ENCODE measurements at regions not wholly inside any gene's neighbourhood (a gene's known extent, or its start where the extent isn't known, plus 50 kb on each side); places are given as distances from the start of the nearest gene placed in this dataset.

- Histone ChIP-seq H4K20me1 (ENCODE audit: low read depth) (no peaks in the 10 kb centered on the region), H3K36me3 (no peaks in the 10 kb centered on the region), H3F3A (ENCODE audit: low read depth) (no peaks in the 10 kb centered on the region), H3K9ac (no peak overlapping the region), H3K9me3 (ENCODE audit: low read depth) (no peaks in the 10 kb centered on the region), H3K79me2 (ENCODE audit: low read depth) (no peaks in the 10 kb centered on the region), H3K4me2 (no peak overlapping the region), H3K27me3 (no peaks in the 10 kb centered on the region), H2AFZ (replicated peaks) (no peak overlapping the region), H3K4me1 (no peaks in the 10 kb centered on the region), H3K4me3 (no peak overlapping the region), H3K27ac (no peak overlapping the region)
- DNase-seq (ENCODE audit: low spot score): no peak
- Mint-ChIP-seq H3K4me1 (no peaks in the 10 kb centered on the region), H3K27ac (no peak overlapping the region), H3K27me3 (ENCODE audit: insufficient read depth, low read depth) (no peaks in the 10 kb centered on the region), H3K9me3 (no peaks in the 10 kb centered on the region), H3K36me3 (no peaks in the 10 kb centered on the region), H3K4me3 (no peak overlapping the region)
- TF ChIP-seq EZH2 (IDR thresholded peaks at IDR 0.05) (no peak), CTCF (IDR thresholded peaks at IDR 0.05) (no peak), EZH2phosphoT487 (IDR thresholded peaks at IDR 0.05) (no peak)
These were observed 176.7 kb downstream of the DACT1 start for GRCh38 chr14:58814466-58814865.

- Mint-ChIP-seq H3K9me3 (no peaks in the 10 kb centered on the region), H3K27ac (no peak overlapping the region), H3K4me3 (no peak overlapping the region), H3K4me1 (no peaks in the 10 kb centered on the region), H3K27me3 (ENCODE audit: insufficient read depth, low read depth) (no peaks in the 10 kb centered on the region), H3K36me3 (no peaks in the 10 kb centered on the region)
- Histone ChIP-seq H3K9ac (no peak overlapping the region), H3K9me3 (ENCODE audit: low read depth) (no peaks in the 10 kb centered on the region), H3K4me2 (no peak overlapping the region), H3K4me1 (no peaks in the 10 kb centered on the region), H3K27me3 (no peaks in the 10 kb centered on the region), H4K20me1 (ENCODE audit: low read depth) (no peaks in the 10 kb centered on the region), H3K27ac (no peak overlapping the region), H3K4me3 (no peak overlapping the region), H3F3A (ENCODE audit: low read depth) (no peaks in the 10 kb centered on the region), H3K79me2 (ENCODE audit: low read depth) (no peaks in the 10 kb centered on the region), H2AFZ (replicated peaks) (peak overlapping the region; percentile 28), H3K36me3 (no peaks in the 10 kb centered on the region)
- no peak for DNase-seq (ENCODE audit: low spot score)
- TF ChIP-seq CTCF (IDR thresholded peaks at IDR 0.05): no peak
- TF ChIP-seq EZH2 (IDR thresholded peaks at IDR 0.05): no peak
- no peak for TF ChIP-seq EZH2phosphoT487 (IDR thresholded peaks at IDR 0.05)
These were observed 177.5 kb downstream of the DACT1 start for GRCh38 chr14:58815161-58815701.

GRCh38 chr14:58815794-58816193 is 178.0 kb downstream of the DACT1 start:
- H3K36me3 Mint-ChIP-seq: no peaks in the 10 kb centered on the region
- Histone ChIP-seq H3K4me3 (no peak overlapping the region), H4K20me1 (ENCODE audit: low read depth) (no peaks in the 10 kb centered on the region), H3K9ac (no peak overlapping the region), H3F3A (ENCODE audit: low read depth) (no peaks in the 10 kb centered on the region), H3K4me2 (no peak overlapping the region), H2AFZ (replicated peaks) (peak overlapping the region; percentile 68), H3K27ac (no peak overlapping the region), H3K27me3 (no peaks in the 10 kb centered on the region), H3K36me3 (no peaks in the 10 kb centered on the region), H3K79me2 (ENCODE audit: low read depth) (no peaks in the 10 kb centered on the region), H3K4me1 (no peaks in the 10 kb centered on the region), H3K9me3 (ENCODE audit: low read depth) (no peaks in the 10 kb centered on the region)
- H3K27me3 Mint-ChIP-seq (ENCODE audit: insufficient read depth, low read depth): no peaks in the 10 kb centered on the region
- no peaks in the 10 kb centered on the region for H3K4me1 Mint-ChIP-seq
- no peaks in the 10 kb centered on the region for H3K9me3 Mint-ChIP-seq
- no peak overlapping the region for H3K27ac Mint-ChIP-seq
- no peak overlapping the region for H3K4me3 Mint-ChIP-seq
- no peak for TF ChIP-seq EZH2 (IDR thresholded peaks at IDR 0.05)
- no peak for DNase-seq (ENCODE audit: low spot score)

- no peak overlapping the region for H3K9ac ChIP-seq
- H2AFZ ChIP-seq (replicated peaks): peak overlapping the region; percentile 68
- no peaks in the 10 kb centered on the region for H3K4me1 Mint-ChIP-seq
- H3K4me1 ChIP-seq: no peaks in the 10 kb centered on the region
- H3K27ac ChIP-seq: no peak overlapping the region
- H3K4me3 Mint-ChIP-seq: no peak overlapping the region
- H3K27me3 ChIP-seq: no peaks in the 10 kb centered on the region
- no peaks in the 10 kb centered on the region for H3K27me3 Mint-ChIP-seq (ENCODE audit: insufficient read depth, low read depth)
- no peaks in the 10 kb centered on the region for H3K36me3 ChIP-seq
- H3K4me2 ChIP-seq: no peak overlapping the region
- no peak overlapping the region for H3K27ac Mint-ChIP-seq
- DNase-seq (ENCODE audit: low spot score): no peak
- no peaks in the 10 kb centered on the region for H3K9me3 Mint-ChIP-seq
- no peaks in the 10 kb centered on the region for H3K36me3 Mint-ChIP-seq
- H3F3A ChIP-seq (ENCODE audit: low read depth): no peaks in the 10 kb centered on the region
- H4K20me1 ChIP-seq (ENCODE audit: low read depth): no peaks in the 10 kb centered on the region
- H3K9me3 ChIP-seq (ENCODE audit: low read depth): no peaks in the 10 kb centered on the region
- no peak overlapping the region for H3K4me3 ChIP-seq
- no peaks in the 10 kb centered on the region for H3K79me2 ChIP-seq (ENCODE audit: low read depth)
- TF ChIP-seq EZH2phosphoT487 (IDR thresholded peaks at IDR 0.05): no peak
- no peak for TF ChIP-seq CTCF (IDR thresholded peaks at IDR 0.05)
These were observed 178.8 kb downstream of the DACT1 start for GRCh38 chr14:58816416-58817115.

Data from neural progenitor cell (in vitro differentiated cells).